ENCODE measurements at regions not wholly inside any gene's neighbourhood (a gene's known extent, or its start where the extent isn't known, plus 50 kb on each side); places are given as distances from the start of the nearest gene placed in this dataset.

GRCh38 chr4:16289897-16290554 is 63.8 kb upstream of the TAPT1 start:
- peak in 1 of 2 donors; percentile 75 for DNase-seq
- H3K4me3 ChIP-seq = peak overlapping the region in 1 of 4 donors; percentile 3
- 1 to 7% (median 4%) methylated on average over 4 of the region's 4 CpGs for WGBS, 5 donors
- no peaks in the 10 kb centered on the region for H3K27me3 ChIP-seq
- H3K9me3 ChIP-seq = no peaks in the 10 kb centered on the region
- TF ChIP-seq CTCF (IDR thresholded peaks at IDR 0.05) (peak in 5 of 7 experiments; percentile 21 to 65 (median 54)), EP300 (IDR thresholded peaks at IDR 0.05) (no peak)
- H3K4me1 ChIP-seq = peaks cover 0 to 8% (median 4%) of the 10 kb centered on the region in 4 donors
- no peak overlapping the region for H3K27ac ChIP-seq
- intact Hi-C loops (cut with DNase I; ENCODE audit: low total_unique reads) = loop anchor here (10.0 kb wide), 3 partner anchors 145 to 1155 kb away; no protein-coding TSS in a partner anchor
- H3K36me3 ChIP-seq = no peaks in the 10 kb centered on the region

- Histone ChIP-seq H3K36me3 (no peaks in the 10 kb centered on the region), H3K27ac (no peak overlapping the region), H3K4me3 (no peak overlapping the region), H3K4me1 (no peaks in the 10 kb centered on the region), H3K27me3 (no peaks in the 10 kb centered on the region), H3K9me3 (peaks cover 0 to 12% (median 8%) of the 10 kb centered on the region in 4 donors)
- 64 to 92% (median 83%) methylated on average over 3 of the region's 3 CpGs for WGBS, 5 donors
- DNase-seq = no peak
- intact Hi-C loops (cut with DNase I; ENCODE audit: low total_unique reads) = loop anchor here (10.0 kb wide), 1 partner anchor 1161 kb away; no protein-coding TSS in a partner anchor
- TF ChIP-seq POLR2AphosphoS5 (IDR thresholded peaks at IDR 0.05) (no peak), POLR2A (IDR thresholded peaks at IDR 0.05) (no peak), CTCF (IDR thresholded peaks at IDR 0.05) (no peak), EP300 (IDR thresholded peaks at IDR 0.05) (no peak)
These were observed 57.8 kb upstream of the TAPT1 start for GRCh38 chr4:16284050-16284449.

GRCh38 chr4:16278178-16278577 is 51.9 kb upstream of the TAPT1 start:
- WGBS, 5 donors = 81 to 91% (median 89%) methylated on average over 1 of the region's 1 CpG
- no peak overlapping the region for H3K4me3 ChIP-seq
- intact Hi-C loops (cut with DNase I; ENCODE audit: low total_unique reads) = loop anchor here (10.0 kb wide), 1 partner anchor 393 kb away; no protein-coding TSS in a partner anchor
- DNase-seq = no peak
- no peaks in the 10 kb centered on the region for H3K27me3 ChIP-seq
- TF ChIP-seq POLR2AphosphoS5 (IDR thresholded peaks at IDR 0.05) = no peak
- TF ChIP-seq EP300 (IDR thresholded peaks at IDR 0.05) = no peak
- TF ChIP-seq POLR2A (IDR thresholded peaks at IDR 0.05) = no peak
- no peak for TF ChIP-seq CTCF (IDR thresholded peaks at IDR 0.05)
- no peak overlapping the region for H3K27ac ChIP-seq
- peaks cover 0 to 19% (median 16%) of the 10 kb centered on the region in 4 donors for H3K9me3 ChIP-seq
- H3K4me1 ChIP-seq = no peaks in the 10 kb centered on the region
- H3K36me3 ChIP-seq = no peaks in the 10 kb centered on the region
